ENCODE measurements at regions not wholly inside any gene's neighbourhood (a gene's known extent, or its start where the extent isn't known, plus 50 kb on each side); places are given as distances from the start of the nearest gene placed in this dataset.
"Not testable (repeated sequence)": the region's sequence is repeated elsewhere in the genome, so short reads cannot be mapped to it uniquely, and the experiment has no call there.

- DNase-seq = no peak
- intact Hi-C loops (cut with DNase I) = no loop called here
These were observed 1013.2 kb downstream of the MRPL39 start for GRCh38 chr21:24594082-24594481.

GRCh38 chr21:24590261-24590660 lies 1017.0 kb downstream of the MRPL39 start:
- no peak for DNase-seq
- intact Hi-C loops (cut with DNase I) = no loop called here

- no peak for DNase-seq
- intact Hi-C loops (cut with DNase I) = no loop called here
These were observed 1023.8 kb downstream of the MRPL39 start for GRCh38 chr21:24583473-24583872.

- intact Hi-C loops (cut with DNase I) = no loop called here
These were observed 1030.0 kb downstream of the MRPL39 start for GRCh38 chr21:24577301-24577700.

GRCh38 chr21:24561291-24561690 lies 1046.0 kb downstream of the MRPL39 start:
- peak in 11 of 42 donors; percentile 2 to 47 (median 25) for DNase-seq
- intact Hi-C loops (cut with DNase I) = no loop called here

More at GRCh38 chr21:24577301-24577700, 1030.0 kb downstream of the MRPL39 start:
- no peak for DNase-seq

GRCh38 chr21:24552491-24552890 lies 1054.8 kb downstream of the MRPL39 start:
- DNase-seq = no peak
- intact Hi-C loops (cut with DNase I) = no loop called here

- DNase-seq = no peak
- intact Hi-C loops (cut with DNase I) = no loop called here
These were observed 1061.4 kb downstream of the MRPL39 start for GRCh38 chr21:24545807-24546361.

- intact Hi-C loops (cut with DNase I) = loop anchor here (10.0 kb wide), 2 partner anchors 399 to 659 kb away; no protein-coding TSS in a partner anchor
These were observed 1093.1 kb downstream of the MRPL39 start for GRCh38 chr21:24514081-24514733.

GRCh38 chr21:24509131-24509530 lies 1098.2 kb downstream of the MRPL39 start:
- intact Hi-C loops (cut with DNase I) = no loop called here

More at GRCh38 chr21:24514081-24514733, 1093.1 kb downstream of the MRPL39 start:
- DNase-seq = no peak

GRCh38 chr21:24486973-24487372 lies 1120.3 kb downstream of the MRPL39 start:
- intact Hi-C loops (cut with DNase I) = no loop called here
- DNase-seq = no peak

More at GRCh38 chr21:24509131-24509530, 1098.2 kb downstream of the MRPL39 start:
- DNase-seq = no peak

GRCh38 chr21:24483361-24483760 lies 1123.9 kb downstream of the MRPL39 start:
- DNase-seq; intact Hi-C loops (cut with DNase I): not testable (repeated sequence)

GRCh38 chr21:24470852-24471251 lies 1136.4 kb downstream of the MRPL39 start:
- DNase-seq = no peak

GRCh38 chr21:24456358-24456757 lies 1150.9 kb downstream of the MRPL39 start:
- intact Hi-C loops (cut with DNase I) = no loop called here
- no peak for DNase-seq

More at GRCh38 chr21:24470852-24471251, 1136.4 kb downstream of the MRPL39 start:
- intact Hi-C loops (cut with DNase I) = no loop called here

GRCh38 chr21:24450119-24450518 lies 1157.2 kb downstream of the MRPL39 start:
- intact Hi-C loops (cut with DNase I) = no loop called here
- DNase-seq = no peak

- no peak for DNase-seq
- intact Hi-C loops (cut with DNase I) = no loop called here
These were observed 1161.8 kb downstream of the MRPL39 start for GRCh38 chr21:24445517-24445916.

- no peak for DNase-seq
- intact Hi-C loops (cut with DNase I) = no loop called here
These were observed 1162.5 kb downstream of the MRPL39 start for GRCh38 chr21:24444736-24445135.

GRCh38 chr21:24436236-24436635 lies 1171.0 kb downstream of the MRPL39 start:
- intact Hi-C loops (cut with DNase I) = no loop called here

GRCh38 chr21:24428591-24429199 lies 1178.6 kb downstream of the MRPL39 start:
- peak in 1 of 42 donors; percentile 3 for DNase-seq
- intact Hi-C loops (cut with DNase I) = no loop called here

More at GRCh38 chr21:24436236-24436635, 1171.0 kb downstream of the MRPL39 start:
- DNase-seq = peak in 15 of 42 donors; percentile 7 to 46 (median 13)

GRCh38 chr21:24424776-24425175 lies 1182.5 kb downstream of the MRPL39 start:
- intact Hi-C loops (cut with DNase I) = no loop called here
- no peak for DNase-seq

GRCh38 chr21:24423546-24423945 lies 1183.7 kb downstream of the MRPL39 start:
- intact Hi-C loops (cut with DNase I) = no loop called here
- no peak for DNase-seq
